NCI-H1930 (cell line): ENCODE measurements at regions not wholly inside any gene's neighbourhood (a gene's known extent, or its start where the extent isn't known, plus 50 kb on each side); places are given as distances from the start of the nearest gene placed in this dataset.
"Not testable (repeated sequence)": the region's sequence is repeated elsewhere in the genome, so short reads cannot be mapped to it uniquely, and the experiment has no call there.

Experiments
- DNase-seq, 2 experiments: peaks; one replicate each; lab custom pipeline; 2025; lab: John Stamatoyannopoulos, UW

- no peak for DNase-seq
Measured at GRCh38 chr1:157460381-157460780, 91.9 kb downstream of the FCRL5 start.

DNA sequence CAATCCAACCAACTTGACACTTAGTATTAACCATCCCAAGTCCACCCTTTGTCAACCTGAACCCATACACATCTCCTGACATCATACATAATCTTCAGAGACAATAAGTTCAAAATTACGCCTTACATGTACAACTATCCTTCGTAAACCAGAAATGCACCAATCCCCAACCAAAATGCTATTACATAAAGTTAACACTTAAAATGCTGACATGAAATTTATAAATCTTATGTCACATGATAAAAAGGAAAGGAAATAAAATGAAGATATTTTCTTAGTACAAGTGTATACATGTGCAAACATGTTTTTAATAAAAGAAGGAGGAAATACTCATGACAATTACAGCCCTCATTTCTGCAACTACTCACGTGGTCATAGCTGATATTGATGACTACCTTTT, 95.0 kb downstream of the FCRL5 start:
- no peak for DNase-seq

- DNase-seq, result no peak
Measured at GRCh38 chr1:157455318-157455717, 97.0 kb downstream of the FCRL5 start.

GRCh38 chr1:157450106-157450505, 102.2 kb downstream of the FCRL5 start:
- DNase-seq, result no peak

DNA sequence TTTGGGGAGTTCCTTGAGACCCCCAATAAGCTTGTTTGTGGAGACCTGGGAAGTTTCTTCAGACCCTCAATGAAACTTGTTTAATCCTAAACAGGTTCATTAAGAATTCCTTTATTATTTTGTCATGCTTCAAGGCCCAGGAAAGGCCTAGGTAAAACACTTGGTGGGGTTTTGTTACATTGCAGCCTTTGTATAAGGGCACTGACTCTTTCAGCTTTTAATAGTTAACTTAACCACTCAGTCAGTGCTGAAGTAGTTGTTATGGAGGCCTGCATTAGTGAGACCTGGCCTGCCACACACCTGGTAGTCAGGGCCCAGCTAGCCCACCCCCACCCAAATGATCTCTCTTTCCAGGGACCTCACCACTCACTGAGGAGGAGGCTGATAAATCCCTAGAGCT, 103.7 kb downstream of the FCRL5 start:
- DNase-seq, result no peak

DNA sequence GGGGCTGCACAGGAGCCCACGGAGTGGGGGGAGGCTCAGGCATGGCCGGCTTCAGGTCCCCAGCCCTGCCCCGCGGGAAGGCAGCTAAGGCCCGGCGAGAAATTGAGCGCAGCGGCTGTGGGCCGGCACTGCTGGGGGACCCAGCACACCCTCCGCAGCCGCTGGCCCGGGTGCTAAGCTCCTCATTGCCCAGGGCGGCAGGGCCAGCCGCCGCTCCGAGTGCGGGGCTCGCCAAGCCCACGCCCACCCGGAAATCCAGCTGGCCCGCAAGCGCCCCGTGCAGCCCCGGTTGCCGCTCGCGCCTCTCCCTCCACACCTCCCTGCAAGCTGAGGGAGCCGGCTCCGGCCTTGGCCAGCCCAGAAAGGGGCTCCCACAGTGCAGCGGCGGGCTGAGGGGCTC, 106.0 kb downstream of the FCRL5 start:
- not testable (repeated sequence) for DNase-seq

DNA sequence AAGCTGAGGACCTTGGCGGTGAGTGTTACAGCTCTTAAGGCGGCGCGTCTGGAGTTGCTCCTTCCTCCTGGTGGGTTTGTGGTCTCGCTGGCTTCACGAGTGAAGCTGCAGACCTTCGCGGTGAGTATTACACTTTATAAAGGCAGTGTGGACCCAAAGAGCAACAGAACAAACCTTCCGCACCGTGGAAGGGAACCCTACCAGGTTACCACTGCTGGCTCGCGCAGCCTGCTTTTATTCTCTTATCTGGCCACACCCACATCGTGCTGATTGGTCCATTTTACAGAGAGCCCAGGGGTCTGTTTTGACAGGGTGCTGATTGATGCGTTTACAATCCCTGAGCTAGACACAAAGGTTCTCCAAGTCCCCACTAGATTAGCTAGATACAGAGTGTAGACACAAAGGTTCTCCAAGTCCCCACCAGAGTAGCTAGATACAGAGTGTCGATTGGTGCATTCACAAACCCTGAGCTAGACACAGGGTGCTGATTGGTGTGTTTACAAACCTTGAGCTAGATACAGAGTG, 106.6 kb downstream of the FCRL5 start:
- not testable (repeated sequence) for DNase-seq

DNA sequence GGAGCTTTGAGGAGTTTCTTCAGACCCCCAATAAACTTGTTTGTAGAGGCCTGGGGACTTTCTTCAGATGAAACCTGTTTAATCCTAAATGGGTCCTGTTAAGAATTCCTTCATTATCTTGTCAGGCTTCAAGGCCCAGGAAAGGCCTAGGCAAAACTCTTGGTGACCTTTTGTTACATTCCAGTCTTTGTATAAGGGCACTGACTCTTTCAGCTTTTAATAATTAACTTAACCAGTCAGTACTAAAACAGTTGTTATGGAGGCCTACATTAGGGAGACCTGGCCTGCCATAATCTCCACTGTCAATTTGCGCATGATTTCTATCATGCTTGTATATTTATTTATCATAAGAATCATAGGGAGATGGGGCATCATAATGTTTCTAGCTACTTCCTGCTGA, 110.2 kb downstream of the FCRL5 start:
- no peak for DNase-seq

- no peak for DNase-seq
Measured at GRCh38 chr1:157439302-157439954, 112.9 kb downstream of the FCRL5 start.

GRCh38 chr1:157438613-157439012, 113.7 kb downstream of the FCRL5 start:
- no peak for DNase-seq

DNA sequence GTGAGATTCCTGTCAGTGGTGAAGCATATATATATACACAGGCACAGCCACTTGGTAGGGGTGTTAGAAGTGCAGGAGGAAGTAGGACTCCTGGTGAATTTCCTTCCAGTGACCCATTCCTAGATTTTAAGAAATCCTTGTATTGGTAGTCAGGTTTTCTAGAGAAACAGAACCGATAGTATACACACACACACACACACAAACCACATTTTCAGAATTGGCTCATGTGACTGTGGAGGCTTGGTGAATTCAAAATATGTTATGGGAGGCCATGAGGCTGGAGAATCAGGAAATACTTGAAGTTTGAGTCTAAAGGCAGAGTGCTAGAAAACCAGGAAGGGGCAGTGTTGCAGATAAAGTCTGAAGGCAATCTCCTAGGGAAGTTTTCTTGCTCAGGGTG, 114.2 kb downstream of the FCRL5 start:
- DNase-seq, result no peak

DNA sequence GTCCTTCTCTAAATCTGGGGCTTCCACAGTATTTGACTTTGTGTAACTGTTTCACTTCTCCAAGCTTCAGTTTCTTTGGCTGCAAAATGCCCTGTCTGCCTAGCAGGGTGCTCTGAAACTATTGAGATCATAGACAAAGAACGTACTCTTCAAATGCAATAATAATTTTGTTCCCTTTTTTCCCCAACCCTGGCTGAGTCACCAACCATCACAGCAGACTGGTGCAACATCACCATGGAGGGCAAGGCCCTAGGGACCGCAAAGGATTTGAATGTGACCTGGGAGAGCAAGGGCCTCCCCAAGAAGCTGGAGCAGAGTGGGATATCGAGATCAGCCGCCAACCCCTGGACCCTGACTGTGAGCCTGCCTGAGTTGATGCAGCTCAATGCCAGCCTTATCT, 115.0 kb downstream of the FCRL5 start:
- DNase-seq, result no peak

DNA sequence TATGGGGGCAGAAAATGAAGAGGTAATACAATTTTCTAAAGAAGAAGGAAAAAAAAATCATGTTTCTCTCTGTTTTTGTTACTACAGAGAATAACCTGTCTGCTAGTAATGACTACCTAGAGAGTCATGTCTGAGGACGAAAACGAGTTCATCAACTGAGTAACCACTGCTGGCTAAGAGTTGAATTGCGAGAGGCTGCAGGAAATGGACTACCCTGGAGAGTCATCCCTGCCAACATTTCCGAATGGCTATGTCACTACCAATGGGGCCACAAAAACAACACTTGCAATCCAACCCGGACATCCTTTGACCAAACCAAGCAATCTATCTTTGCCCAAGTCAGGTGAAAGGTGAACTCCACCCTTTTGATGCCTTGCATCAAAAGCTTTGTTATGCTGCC, 120.6 kb downstream of the FCRL5 start:
- DNase-seq, result no peak

- no peak for DNase-seq
Measured at GRCh38 chr1:157429601-157430240, 122.6 kb downstream of the FCRL5 start.

DNA sequence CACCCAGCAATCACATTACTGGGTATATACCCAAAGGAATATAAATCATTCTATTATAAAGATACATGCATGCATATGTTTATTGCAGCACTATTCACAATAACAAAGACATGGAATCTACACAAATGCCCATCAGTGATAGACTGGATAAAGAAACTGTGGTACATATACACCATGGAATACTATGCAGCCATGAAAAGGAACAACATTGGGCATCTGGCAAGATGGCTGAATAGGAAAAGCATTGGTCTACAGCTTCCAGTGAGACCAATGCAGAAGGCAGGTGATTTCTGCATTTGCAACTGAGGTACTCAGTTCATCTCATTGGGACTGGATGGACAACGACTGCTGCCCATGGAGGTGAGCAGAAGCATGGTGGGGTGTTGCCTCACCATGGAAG, 128.6 kb downstream of the FCRL5 start:
- DNase-seq, result not testable (repeated sequence)

- no peak for DNase-seq
Measured at GRCh38 chr1:157419845-157420542, 132.3 kb downstream of the FCRL5 start.

GRCh38 chr1:157418659-157419058, 133.7 kb downstream of the FCRL5 start:
- DNase-seq, result no peak

GRCh38 chr1:157418231-157418630, 134.1 kb downstream of the FCRL5 start:
- DNase-seq, result no peak

GRCh38 chr1:157415661-157416060, 136.7 kb downstream of the FCRL5 start:
- no peak for DNase-seq

- no peak for DNase-seq
Measured at GRCh38 chr1:157412308-157412707, 140.0 kb downstream of the FCRL5 start.

DNA sequence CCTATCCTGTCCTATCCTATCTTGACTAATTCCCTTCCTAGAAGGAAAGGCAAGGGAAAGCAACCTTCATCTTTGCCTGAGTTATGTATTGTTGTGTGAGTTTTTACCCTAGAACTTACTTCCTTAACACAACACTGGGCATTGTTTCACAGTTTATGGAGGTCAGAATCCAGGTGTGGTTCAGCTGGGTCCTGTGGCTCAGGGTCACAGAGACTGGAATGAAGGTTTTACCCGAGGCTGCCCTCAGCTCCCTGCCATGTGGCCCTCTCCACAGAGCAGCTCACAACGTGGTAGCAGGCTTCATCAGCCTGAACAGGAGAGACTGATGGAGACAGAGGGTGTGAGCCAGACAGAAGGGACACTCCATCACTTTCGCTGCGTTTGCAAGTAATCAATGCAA, 140.5 kb downstream of the FCRL5 start:
- DNase-seq, result no peak

DNA sequence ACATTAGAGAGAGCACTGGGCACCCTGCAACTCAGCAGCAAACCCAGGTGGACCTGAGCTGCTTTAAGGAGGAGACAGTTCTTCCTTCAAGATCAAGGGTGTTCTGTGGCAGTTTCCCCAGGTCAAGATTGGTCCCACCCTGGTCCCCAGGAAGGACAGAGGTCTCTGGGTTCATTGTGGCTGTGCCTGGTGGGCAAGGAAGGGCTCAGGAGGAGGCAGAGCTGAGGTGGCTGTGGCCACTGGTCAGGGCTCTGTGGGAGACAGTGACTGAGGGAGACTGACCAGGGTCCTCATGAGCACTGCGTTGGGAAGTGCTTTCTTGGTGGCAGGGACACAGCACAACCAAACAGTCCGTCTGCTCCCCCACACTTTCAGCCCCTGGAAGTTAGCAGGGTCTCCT, 141.3 kb downstream of the FCRL5 start:
- no peak for DNase-seq

GRCh38 chr1:157410457-157410856, 141.9 kb downstream of the FCRL5 start:
- DNase-seq, result no peak
